ENCODE measurements at regions not wholly inside any gene's neighbourhood (a gene's known extent, or its start where the extent isn't known, plus 50 kb on each side); places are given as distances from the start of the nearest gene placed in this dataset.
"Not testable (repeated sequence)": the region's sequence is repeated elsewhere in the genome, so short reads cannot be mapped to it uniquely, and the experiment has no call there.

- not testable (repeated sequence) for TF ChIP-seq CTCF, POLR2A, EP300 (IDR thresholded peaks at IDR 0.05)
Measured at GRCh38 chr12:54117392-54117791, 63.8 kb downstream of the HOXC4 start.
